Liver (tissue), 7 donors: ENCODE measurements at regions not wholly inside any gene's neighbourhood (a gene's known extent, or its start where the extent isn't known, plus 50 kb on each side); places are given as distances from the start of the nearest gene placed in this dataset.

ENCODE experiments used
- DNase-seq: peaks from one replicate; pipeline ENCODE4 v3.0.0-alpha.2; 2017; ENCODE audit warnings: low spot score
- H3K27ac ChIP-seq, 2 donors: one replicate each; pipeline ENCODE4 v1.7.0; 2013; ENCODE audit warnings: inconsistent platforms in 2 of 2, low read length in 2 of 2, control low read depth in 1 of 2, low read depth in 1 of 2, mild to moderate bottlenecking in 1 of 2
- H3K27me3 ChIP-seq, 4 donors: one replicate each; pipeline versions ENCODE4 v1.6.1 to v1.7.0; 2013; ENCODE audit warnings: low read length in 3 of 4, inconsistent platforms in 1 of 4, mild to moderate bottlenecking in 1 of 4, moderate library complexity in 1 of 4; ENCODE audit not compliant: control insufficient read depth in 4 of 4, insufficient read depth in 4 of 4
- H3K36me3 ChIP-seq, 4 donors: one replicate each; pipeline versions ENCODE4 v1.6.1 to v1.7.0; 2013; ENCODE audit warnings: low read length in 3 of 4, mild to moderate bottlenecking in 3 of 4, low read depth in 1 of 4, moderate library complexity in 1 of 4; ENCODE audit not compliant: control insufficient read depth in 4 of 4, insufficient read depth in 3 of 4
- H3K4me1 ChIP-seq, 4 donors: one replicate each; pipeline versions ENCODE4 v1.6.1 to v1.7.0; 2013; ENCODE audit warnings: low read length in 3 of 4, mild to moderate bottlenecking in 3 of 4, moderate library complexity in 1 of 4; ENCODE audit not compliant: control insufficient read depth in 4 of 4, insufficient read depth in 4 of 4
- H3K4me3 ChIP-seq, 3 donors: one replicate each; pipeline versions ENCODE4 v1.6.1 to v1.7.0; 2013; ENCODE audit warnings: low read length in 3 of 3, control low read depth in 1 of 3, low read depth in 1 of 3, mild to moderate bottlenecking in 1 of 3
- H3K9ac ChIP-seq, 2 donors: one replicate each; pipeline ENCODE4 v1.7.0; 2013; ENCODE audit warnings: low read length in 2 of 2, mild to moderate bottlenecking in 2 of 2, moderate library complexity in 2 of 2, control low read depth in 1 of 2, low read depth in 1 of 2
- H3K9me3 ChIP-seq, 4 donors: one replicate each; pipeline versions ENCODE4 v1.6.1 to v1.7.0; 2013; ENCODE audit warnings: low read length in 3 of 4; ENCODE audit not compliant: control insufficient read depth in 4 of 4
- EGR1 ChIP-seq, 2 donors: IDR thresholded peaks; 2 replicates each; pipeline ENCODE4 v1.6.1; 2016 to 2018; ENCODE audit warnings: antibody characterized with exemption in 2 of 2, low read depth in 2 of 2
- FOXA1 ChIP-seq: IDR thresholded peaks from 2 replicates; pipeline ENCODE4 v1.6.1; 2016; ENCODE audit warnings: antibody characterized with exemption
- FOXA2 ChIP-seq: IDR thresholded peaks from 2 replicates; pipeline ENCODE4 v1.6.1; 2016; ENCODE audit warnings: antibody characterized with exemption
- GABPA ChIP-seq, 2 donors: IDR thresholded peaks in 1 of 2; conservative IDR thresholded peaks in 1 of 2; 2 replicates each; pipeline ENCODE4 v1.6.1; 2016; ENCODE audit warnings: antibody characterized with exemption in 2 of 2, mild to moderate bottlenecking in 1 of 2, moderate library complexity in 1 of 2
- HNF4A ChIP-seq, 2 donors: conservative IDR thresholded peaks; 2 replicates each; pipeline ENCODE4 v1.6.1; 2016; ENCODE audit warnings: antibody characterized with exemption in 2 of 2, mild to moderate bottlenecking in 2 of 2
- HNF4G ChIP-seq: IDR thresholded peaks from 2 replicates; pipeline ENCODE4 v1.6.1; 2016; ENCODE audit warnings: antibody characterized with exemption
- JUND ChIP-seq, 2 donors: IDR thresholded peaks; 2 replicates each; pipeline ENCODE4 v1.6.1; 2016; ENCODE audit warnings: antibody characterized with exemption in 2 of 2
- NR2F2 ChIP-seq: IDR thresholded peaks from 2 replicates; pipeline ENCODE4 v1.6.1; 2016; ENCODE audit warnings: antibody characterized with exemption
- RAD21 ChIP-seq, 2 donors: IDR thresholded peaks; 2 replicates each; pipeline ENCODE4 v1.6.1; 2016; ENCODE audit warnings: antibody characterized with exemption in 2 of 2, mild to moderate bottlenecking in 2 of 2
- RXRA ChIP-seq, 2 donors: IDR thresholded peaks; 2 replicates each; pipeline ENCODE4 v1.6.1; 2017 to 2018; ENCODE audit warnings: antibody characterized with exemption in 2 of 2, mild to moderate bottlenecking in 1 of 2
- SP1 ChIP-seq: IDR thresholded peaks from 2 replicates; pipeline ENCODE4 v1.6.1; 2018; ENCODE audit warnings: antibody characterized with exemption, mild to moderate bottlenecking
- TAF1 ChIP-seq: conservative IDR thresholded peaks from 2 replicates; pipeline ENCODE4 v1.6.1; 2016; ENCODE audit warnings: antibody characterized with exemption, mild to moderate bottlenecking
- YY1 ChIP-seq: IDR thresholded peaks from 2 replicates; pipeline ENCODE4 v1.6.1; 2016; ENCODE audit warnings: antibody characterized with exemption, mild to moderate bottlenecking
- ZBTB33 ChIP-seq: IDR thresholded peaks from 2 replicates; pipeline ENCODE4 v1.6.1; 2016; ENCODE audit warnings: antibody characterized with exemption
- WGBS: extraction: QIAGEN DNeasy Blood & Tissue Kit; methylation state at CpG from one replicate; pipeline ENCODE4 v1.1.7; 2013; 5-methylcytosine and 5-hydroxymethylcytosine counted together
- TF ChIP-seq, protein P1 (sequence below): IDR thresholded peaks from 2 replicates; pipeline ENCODE4 v1.6.1; 2016; ENCODE audit warnings: antibody characterized with exemption, mild to moderate bottlenecking
- TF ChIP-seq, protein P2 (sequence below): IDR thresholded peaks from 2 replicates; pipeline ENCODE4 v1.6.1; 2016; ENCODE audit warnings: antibody characterized with exemption
- TF ChIP-seq, protein P3 (sequence below): IDR thresholded peaks from 2 replicates; pipeline ENCODE4 v1.6.1; 2016; ENCODE audit warnings: antibody characterized with exemption
- donor health status: healthy.
- donor health status: healthy.
- donor health status: healthy.
- donor health status: healthy.

DNA sequence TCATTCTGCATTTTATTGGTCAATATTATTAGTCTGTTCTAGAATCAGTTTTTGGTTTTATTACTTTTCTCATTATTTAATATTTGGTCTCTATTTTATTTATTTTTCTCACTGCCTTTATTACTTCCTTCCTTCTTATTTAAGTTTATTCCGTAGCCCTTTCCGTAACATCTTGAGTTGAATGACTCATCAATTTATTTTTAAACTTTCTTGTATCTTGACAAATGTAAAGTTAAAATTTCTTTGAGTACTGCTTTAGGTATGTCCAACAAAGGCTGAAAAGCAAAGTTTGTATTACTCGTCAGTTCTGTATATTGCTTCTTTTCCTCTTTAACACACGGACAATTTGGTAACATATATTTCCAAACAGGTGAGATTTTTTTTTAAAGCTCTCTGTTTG is 192.0 kb downstream of the CD109 start (continued):
- TF ChIP-seq, protein P1, sequence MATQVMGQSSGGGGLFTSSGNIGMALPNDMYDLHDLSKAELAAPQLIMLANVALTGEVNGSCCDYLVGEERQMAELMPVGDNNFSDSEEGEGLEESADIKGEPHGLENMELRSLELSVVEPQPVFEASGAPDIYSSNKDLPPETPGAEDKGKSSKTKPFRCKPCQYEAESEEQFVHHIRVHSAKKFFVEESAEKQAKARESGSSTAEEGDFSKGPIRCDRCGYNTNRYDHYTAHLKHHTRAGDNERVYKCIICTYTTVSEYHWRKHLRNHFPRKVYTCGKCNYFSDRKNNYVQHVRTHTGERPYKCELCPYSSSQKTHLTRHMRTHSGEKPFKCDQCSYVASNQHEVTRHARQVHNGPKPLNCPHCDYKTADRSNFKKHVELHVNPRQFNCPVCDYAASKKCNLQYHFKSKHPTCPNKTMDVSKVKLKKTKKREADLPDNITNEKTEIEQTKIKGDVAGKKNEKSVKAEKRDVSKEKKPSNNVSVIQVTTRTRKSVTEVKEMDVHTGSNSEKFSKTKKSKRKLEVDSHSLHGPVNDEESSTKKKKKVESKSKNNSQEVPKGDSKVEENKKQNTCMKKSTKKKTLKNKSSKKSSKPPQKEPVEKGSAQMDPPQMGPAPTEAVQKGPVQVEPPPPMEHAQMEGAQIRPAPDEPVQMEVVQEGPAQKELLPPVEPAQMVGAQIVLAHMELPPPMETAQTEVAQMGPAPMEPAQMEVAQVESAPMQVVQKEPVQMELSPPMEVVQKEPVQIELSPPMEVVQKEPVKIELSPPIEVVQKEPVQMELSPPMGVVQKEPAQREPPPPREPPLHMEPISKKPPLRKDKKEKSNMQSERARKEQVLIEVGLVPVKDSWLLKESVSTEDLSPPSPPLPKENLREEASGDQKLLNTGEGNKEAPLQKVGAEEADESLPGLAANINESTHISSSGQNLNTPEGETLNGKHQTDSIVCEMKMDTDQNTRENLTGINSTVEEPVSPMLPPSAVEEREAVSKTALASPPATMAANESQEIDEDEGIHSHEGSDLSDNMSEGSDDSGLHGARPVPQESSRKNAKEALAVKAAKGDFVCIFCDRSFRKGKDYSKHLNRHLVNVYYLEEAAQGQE = no peak
- no peak for TF ChIP-seq HNF4A (conservative IDR thresholded peaks at IDR 0.05)

DNA sequence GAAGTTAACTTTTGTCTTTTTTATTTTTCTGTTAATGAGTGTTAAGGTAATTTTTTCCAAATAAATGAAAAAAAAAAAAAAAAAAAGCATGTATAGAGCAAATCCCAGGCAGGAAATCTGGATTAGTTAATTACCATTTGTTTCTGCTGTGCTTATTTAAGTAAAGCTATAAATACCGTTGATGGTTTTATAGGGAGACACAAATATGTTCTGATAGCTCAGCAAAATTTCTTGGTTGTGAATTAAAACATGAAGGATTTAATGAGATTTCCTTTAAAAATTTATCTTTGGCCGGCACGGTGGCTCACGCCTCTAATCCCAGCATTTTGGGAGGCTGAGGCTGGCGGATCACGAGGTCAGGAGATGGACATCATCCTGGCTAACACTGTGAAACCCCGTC is 189.4 kb downstream of the CD109 start:
- TF ChIP-seq JUND (IDR thresholded peaks at IDR 0.05) (no peak), FOXA1 (no peak), RAD21 (IDR thresholded peaks at IDR 0.05) (no peak), RXRA (IDR thresholded peaks at IDR 0.05) (no peak), NR2F2 (no peak), HNF4A (conservative IDR thresholded peaks at IDR 0.05) (no peak), SP1 (no peak), EGR1 (IDR thresholded peaks at IDR 0.05; ENCODE audit: low read depth in 2 of 2) (no peak)
- TF ChIP-seq, protein P1 = no peak
- TF ChIP-seq, protein P2, sequence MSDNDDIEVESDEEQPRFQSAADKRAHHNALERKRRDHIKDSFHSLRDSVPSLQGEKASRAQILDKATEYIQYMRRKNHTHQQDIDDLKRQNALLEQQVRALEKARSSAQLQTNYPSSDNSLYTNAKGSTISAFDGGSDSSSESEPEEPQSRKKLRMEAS = no peak
- TF ChIP-seq, protein P3, sequence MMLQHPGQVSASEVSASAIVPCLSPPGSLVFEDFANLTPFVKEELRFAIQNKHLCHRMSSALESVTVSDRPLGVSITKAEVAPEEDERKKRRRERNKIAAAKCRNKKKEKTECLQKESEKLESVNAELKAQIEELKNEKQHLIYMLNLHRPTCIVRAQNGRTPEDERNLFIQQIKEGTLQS = no peak
- Histone ChIP-seq H3K36me3 (no peaks in the 10 kb centered on the region), H3K9ac (no peak overlapping the region), H3K9me3 (no peaks in the 10 kb centered on the region), H3K4me1 (no peaks in the 10 kb centered on the region), H3K27me3 (no peaks in the 10 kb centered on the region), H3K4me3 (no peak overlapping the region), H3K27ac (no peak overlapping the region)
- WGBS = 82% methylated on average over 7 of the region's 7 CpGs
- DNase-seq = no peak

- WGBS = 77% methylated on average over 4 of the region's 4 CpGs
- Histone ChIP-seq H3K27me3 (no peaks in the 10 kb centered on the region), H3K9me3 (no peaks in the 10 kb centered on the region), H3K27ac (no peak overlapping the region), H3K4me3 (no peak overlapping the region), H3K4me1 (no peaks in the 10 kb centered on the region), H3K9ac (no peak overlapping the region), H3K36me3 (no peaks in the 10 kb centered on the region)
- no peak for DNase-seq
- TF ChIP-seq FOXA2 (no peak), EGR1 (IDR thresholded peaks at IDR 0.05; ENCODE audit: low read depth in 2 of 2) (no peak), GABPA (IDR thresholded peaks at IDR 0.05 in 1 of 2, conservative IDR thresholded peaks at IDR 0.05 in 1 of 2) (no peak), NR2F2 (no peak), YY1 (no peak), FOXA1 (no peak), HNF4A (conservative IDR thresholded peaks at IDR 0.05) (no peak), HNF4G (no peak), TAF1 (no peak), ZBTB33 (no peak), RAD21 (IDR thresholded peaks at IDR 0.05) (no peak), RXRA (IDR thresholded peaks at IDR 0.05) (no peak)
- TF ChIP-seq, protein P3 = no peak
- TF ChIP-seq, protein P1 = no peak
Measured at GRCh38 chr6:73884540-73884939, 188.5 kb downstream of the CD109 start.
